ENCODE measurements at regions not wholly inside any gene's neighbourhood (a gene's known extent, or its start where the extent isn't known, plus 50 kb on each side); places are given as distances from the start of the nearest gene placed in this dataset.

- no peak for DNase-seq
Measured at GRCh38 chr5:103340132-103340531, 81.6 kb downstream of the MACIR start.

- DNase-seq = peak; percentile 55
Measured at GRCh38 chr5:103336941-103337340, 78.4 kb downstream of the MACIR start.

GRCh38 chr5:103333376-103333775 lies 74.8 kb downstream of the MACIR start:
- DNase-seq = no peak

GRCh38 chr5:103330875-103331274 lies 72.3 kb downstream of the MACIR start:
- no peak for DNase-seq
